ENCODE measurements at regions not wholly inside any gene's neighbourhood (a gene's known extent, or its start where the extent isn't known, plus 50 kb on each side); places are given as distances from the start of the nearest gene placed in this dataset.

- TF ChIP-seq CTCF (conservative IDR thresholded peaks at IDR 0.05 in 1 of 2, IDR thresholded peaks at IDR 0.05 in 1 of 2; ENCODE audit: low read depth in 1 of 2, low read length in 2 of 2) (no peak), EZH2 (IDR thresholded peaks at IDR 0.05; ENCODE audit: low read length, missing control alignments) (no peak)
Measured at GRCh38 chr13:97139691-97140090, 82.4 kb upstream of the MBNL2 start.

All from fibroblast of lung (primary cell).